Hepatic stellate cell (primary cell): ENCODE measurements at regions not wholly inside any gene's neighbourhood (a gene's known extent, or its start where the extent isn't known, plus 50 kb on each side); places are given as distances from the start of the nearest gene placed in this dataset.
A peak's percentile ranks its signal among the peaks of the same experiment; 100 is the strongest.
"Not testable (repeated sequence)": the region's sequence is repeated elsewhere in the genome, so short reads cannot be mapped to it uniquely, and the experiment has no call there.

Source experiments
- DNase-seq: peaks from one replicate; pipeline ENCODE4 v3.0.0; 2011; ENCODE audit warnings: low spot score

- no peak for DNase-seq
Observed at GRCh38 chr21:20779321-20779720, 218.9 kb upstream of the NCAM2 start.

- no peak for DNase-seq
Observed at GRCh38 chr21:20783611-20784010, 214.6 kb upstream of the NCAM2 start.

GRCh38 chr21:20789729-20790500, 208.3 kb upstream of the NCAM2 start:
- DNase-seq: no peak

GRCh38 chr21:20800106-20800505, 198.1 kb upstream of the NCAM2 start:
- DNase-seq: no peak

- DNase-seq: no peak
Observed at GRCh38 chr21:20802201-20802600, 196.0 kb upstream of the NCAM2 start.

GRCh38 chr21:20802631-20803260, 195.5 kb upstream of the NCAM2 start:
- DNase-seq: no peak

- no peak for DNase-seq
Observed at GRCh38 chr21:20811702-20812101, 186.5 kb upstream of the NCAM2 start.

GRCh38 chr21:20814090-20814489, 184.1 kb upstream of the NCAM2 start:
- no peak for DNase-seq

- no peak for DNase-seq
Observed at GRCh38 chr21:20822666-20823065, 175.5 kb upstream of the NCAM2 start.

- no peak for DNase-seq
Observed at GRCh38 chr21:20852866-20853265, 145.3 kb upstream of the NCAM2 start.

- no peak for DNase-seq
Observed at GRCh38 chr21:20856926-20857325, 141.3 kb upstream of the NCAM2 start.

GRCh38 chr21:20874202-20874601, 124.0 kb upstream of the NCAM2 start:
- DNase-seq: no peak

GRCh38 chr21:20875742-20876141, 122.5 kb upstream of the NCAM2 start:
- DNase-seq: no peak

GRCh38 chr21:20877976-20878375, 120.2 kb upstream of the NCAM2 start:
- DNase-seq: no peak

GRCh38 chr21:20882462-20883407, 115.5 kb upstream of the NCAM2 start:
- DNase-seq: peak; percentile 0

- no peak for DNase-seq
Observed at GRCh38 chr21:20883408-20883800, 114.8 kb upstream of the NCAM2 start.

- no peak for DNase-seq
Observed at GRCh38 chr21:20902511-20902910, 95.7 kb upstream of the NCAM2 start.

GRCh38 chr21:20902998-20903397, 95.2 kb upstream of the NCAM2 start:
- no peak for DNase-seq

GRCh38 chr21:20927555-20927954, 70.7 kb upstream of the NCAM2 start:
- not testable (repeated sequence) for DNase-seq

- no peak for DNase-seq
Observed at GRCh38 chr21:20942523-20942922, 55.7 kb upstream of the NCAM2 start.

- no peak for DNase-seq
Observed at GRCh38 chr21:20943561-20943997, 54.6 kb upstream of the NCAM2 start.

GRCh38 chr21:20944139-20944538, 54.1 kb upstream of the NCAM2 start:
- no peak for DNase-seq

GRCh38 chr21:20946701-20947100, 51.5 kb upstream of the NCAM2 start:
- no peak for DNase-seq
